ENCODE measurements at regions not wholly inside any gene's neighbourhood (a gene's known extent, or its start where the extent isn't known, plus 50 kb on each side); places are given as distances from the start of the nearest gene placed in this dataset.

GRCh38 chr6:49332781-49333180 is 130.3 kb downstream of the MMUT start:
- no peak for DNase-seq (ENCODE audit: insufficient read length, low spot score, missing footprints)
- H3K4me2 ChIP-seq (ENCODE audit: insufficient read depth, low read length): no peak overlapping the region
- no peak overlapping the region for H3K4me3 ChIP-seq (ENCODE audit: insufficient read depth, low read length)
- no peaks in the 10 kb centered on the region for H3K27me3 ChIP-seq (ENCODE audit: insufficient read depth, low read length)
- H4K20me1 ChIP-seq (ENCODE audit: insufficient read depth, low read length): no peaks in the 10 kb centered on the region
- H3K36me3 ChIP-seq (ENCODE audit: insufficient read depth, low read length): no peaks in the 10 kb centered on the region
- TF ChIP-seq CTCF (IDR thresholded peaks at IDR 0.05; ENCODE audit: extremely low read depth, low read depth, low read length): no peak
- no peaks in the 10 kb centered on the region for H3K9me3 ChIP-seq (ENCODE audit: low read depth, low read length)
- H3K4me1 ChIP-seq (ENCODE audit: insufficient read depth, low read length): peaks cover 3% of the 10 kb centered on the region
- no peaks in the 10 kb centered on the region for H3K79me2 ChIP-seq (ENCODE audit: insufficient read depth, low read length)
- H2AFZ ChIP-seq (ENCODE audit: low read length): no peak overlapping the region
- H3K27ac ChIP-seq (ENCODE audit: low read depth, low read length): no peak overlapping the region

- peaks cover 25% of the 10 kb centered on the region for H3K4me1 ChIP-seq (ENCODE audit: insufficient read depth, low read length)
- H4K20me1 ChIP-seq (ENCODE audit: insufficient read depth, low read length): no peaks in the 10 kb centered on the region
- H3K79me2 ChIP-seq (ENCODE audit: insufficient read depth, low read length): no peaks in the 10 kb centered on the region
- H3K27ac ChIP-seq (ENCODE audit: low read depth, low read length): no peak overlapping the region
- H3K9me3 ChIP-seq (ENCODE audit: low read depth, low read length): no peaks in the 10 kb centered on the region
- DNase-seq (ENCODE audit: insufficient read length, low spot score, missing footprints): no peak
- TF ChIP-seq CTCF (IDR thresholded peaks at IDR 0.05; ENCODE audit: extremely low read depth, low read depth, low read length): no peak
- no peak overlapping the region for H3K4me2 ChIP-seq (ENCODE audit: insufficient read depth, low read length)
- H3K36me3 ChIP-seq (ENCODE audit: insufficient read depth, low read length): no peaks in the 10 kb centered on the region
- peak overlapping the region; percentile 32 for H2AFZ ChIP-seq (ENCODE audit: low read length)
- H3K4me3 ChIP-seq (ENCODE audit: insufficient read depth, low read length): no peak overlapping the region
- H3K27me3 ChIP-seq (ENCODE audit: insufficient read depth, low read length): no peaks in the 10 kb centered on the region
Observed at GRCh38 chr6:49329186-49329585, 133.9 kb downstream of the MMUT start.

- TF ChIP-seq CTCF (IDR thresholded peaks at IDR 0.05; ENCODE audit: extremely low read depth, low read depth, low read length): no peak
- Histone ChIP-seq H3K27me3 (ENCODE audit: insufficient read depth, low read length) (no peaks in the 10 kb centered on the region), H4K20me1 (ENCODE audit: insufficient read depth, low read length) (no peaks in the 10 kb centered on the region), H3K4me3 (ENCODE audit: insufficient read depth, low read length) (no peak overlapping the region), H3K36me3 (ENCODE audit: insufficient read depth, low read length) (no peaks in the 10 kb centered on the region), H3K27ac (ENCODE audit: low read depth, low read length) (peak overlapping the region; percentile 39), H2AFZ (ENCODE audit: low read length) (peak overlapping the region; percentile 79), H3K4me2 (ENCODE audit: insufficient read depth, low read length) (no peak overlapping the region), H3K79me2 (ENCODE audit: insufficient read depth, low read length) (no peaks in the 10 kb centered on the region), H3K4me1 (ENCODE audit: insufficient read depth, low read length) (peaks cover 25% of the 10 kb centered on the region), H3K9me3 (ENCODE audit: low read depth, low read length) (no peaks in the 10 kb centered on the region)
- no peak for DNase-seq (ENCODE audit: insufficient read length, low spot score, missing footprints)
Observed at GRCh38 chr6:49328051-49328744, 134.9 kb downstream of the MMUT start.

GRCh38 chr6:49327571-49327970 is 135.5 kb downstream of the MMUT start:
- Histone ChIP-seq H3K4me1 (ENCODE audit: insufficient read depth, low read length) (peaks cover 25% of the 10 kb centered on the region), H3K4me3 (ENCODE audit: insufficient read depth, low read length) (no peak overlapping the region), H2AFZ (ENCODE audit: low read length) (peak overlapping the region; percentile 79), H4K20me1 (ENCODE audit: insufficient read depth, low read length) (no peaks in the 10 kb centered on the region), H3K36me3 (ENCODE audit: insufficient read depth, low read length) (no peaks in the 10 kb centered on the region), H3K79me2 (ENCODE audit: insufficient read depth, low read length) (no peaks in the 10 kb centered on the region), H3K27me3 (ENCODE audit: insufficient read depth, low read length) (no peaks in the 10 kb centered on the region), H3K4me2 (ENCODE audit: insufficient read depth, low read length) (peak overlapping the region; percentile 77), H3K27ac (ENCODE audit: low read depth, low read length) (peak overlapping the region; percentile 39), H3K9me3 (ENCODE audit: low read depth, low read length) (no peaks in the 10 kb centered on the region)
- DNase-seq (ENCODE audit: insufficient read length, low spot score, missing footprints): no peak
- no peak for TF ChIP-seq CTCF (IDR thresholded peaks at IDR 0.05; ENCODE audit: extremely low read depth, low read depth, low read length)

Measured in osteoblast (primary cell).